Astrocyte of the cerebellum (primary cell): ENCODE measurements at regions not wholly inside any gene's neighbourhood (a gene's known extent, or its start where the extent isn't known, plus 50 kb on each side); places are given as distances from the start of the nearest gene placed in this dataset.

ENCODE experiments used
- DNase-seq: peaks from one replicate; pipeline ENCODE4 v3.0.0-alpha.2; 2011; ENCODE audit warnings: low read depth
- H3K4me3 ChIP-seq: 2 replicates; pipeline ENCODE4 v1.5.1; 2011; ENCODE audit warnings: mild to moderate bottlenecking, low read depth, low read length, moderate library complexity
- CTCF ChIP-seq: IDR thresholded peaks from 2 replicates; pipeline ENCODE4 v1.5.1; 2012; ENCODE audit warnings: low read length, low read depth, moderate library complexity, mild to moderate bottlenecking; ENCODE audit errors: missing control alignments
- in situ Hi-C: cut with HindIII; loops from 2 replicates; pipeline ENCODE4 v1.10.0; 2017; ENCODE audit warnings: low sequenced_read_pairs

- TF ChIP-seq CTCF = no peak
- no peak for DNase-seq
- H3K4me3 ChIP-seq = no peak overlapping the region
- in situ Hi-C loops = no loop called here
These were observed 182.1 kb downstream of the FAM170A start for GRCh38 chr5:119811458-119811857.

GRCh38 chr5:119814655-119815054 lies 185.3 kb downstream of the FAM170A start:
- in situ Hi-C loops = no loop called here
- DNase-seq = no peak
- no peak for TF ChIP-seq CTCF
- H3K4me3 ChIP-seq = no peak overlapping the region

GRCh38 chr5:119816055-119816454 lies 186.7 kb downstream of the FAM170A start:
- H3K4me3 ChIP-seq = no peak overlapping the region
- in situ Hi-C loops = no loop called here
- DNase-seq = no peak
- no peak for TF ChIP-seq CTCF

GRCh38 chr5:119820016-119820415 lies 190.7 kb downstream of the FAM170A start:
- in situ Hi-C loops = no loop called here
- TF ChIP-seq CTCF = no peak
- H3K4me3 ChIP-seq = no peak overlapping the region
- DNase-seq = no peak

GRCh38 chr5:119820608-119821007 lies 191.2 kb downstream of the FAM170A start:
- no peak overlapping the region for H3K4me3 ChIP-seq
- no peak for TF ChIP-seq CTCF
- DNase-seq = no peak
- in situ Hi-C loops = no loop called here

- in situ Hi-C loops = no loop called here
- DNase-seq = no peak
- no peak overlapping the region for H3K4me3 ChIP-seq
- no peak for TF ChIP-seq CTCF
These were observed 199.2 kb downstream of the FAM170A start for GRCh38 chr5:119828541-119828940.

- in situ Hi-C loops = no loop called here
- H3K4me3 ChIP-seq = no peak overlapping the region
- no peak for TF ChIP-seq CTCF
- DNase-seq = no peak
These were observed 200.0 kb downstream of the FAM170A start for GRCh38 chr5:119829341-119829740.
